Stimulated activated CD8-positive, alpha-beta memory T cell treated with anti-CD3 and anti-CD28 coated beads, Interleukin-4, amount 100 ng/mL, for 4 hours (primary cell): ENCODE measurements at regions not wholly inside any gene's neighbourhood (a gene's known extent, or its start where the extent isn't known, plus 50 kb on each side); places are given as distances from the start of the nearest gene placed in this dataset.

ENCODE experiments used
- DNase-seq, 2 donors: peaks; one replicate each; pipeline ENCODE4 v3.0.0-alpha.2; 2020; ENCODE audit warnings: low read depth in 2 of 2, low spot score in 1 of 2

DNA sequence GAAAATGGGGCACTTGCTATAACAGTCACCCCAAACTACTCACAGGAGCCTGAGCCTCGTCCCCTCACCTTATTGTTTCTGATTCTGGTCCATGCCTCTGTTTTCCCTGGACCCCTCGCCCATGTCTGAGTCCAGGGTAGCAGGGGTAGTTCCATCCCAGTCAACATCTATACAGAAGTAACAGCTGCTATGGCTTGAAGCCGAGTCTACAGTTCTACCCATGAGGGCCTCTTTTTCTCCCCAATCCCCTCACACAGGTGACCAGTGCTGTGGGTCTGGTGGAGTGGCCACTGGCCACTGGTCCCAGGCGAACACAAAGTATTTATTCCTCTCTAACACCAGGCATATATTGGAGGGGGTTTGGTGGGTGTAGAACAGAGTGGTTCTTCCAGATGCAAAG is 116.4 kb downstream of the ZNF280B start:
- DNase-seq: no peak

- DNase-seq: no peak
Observed at GRCh38 chr22:22394591-22394990, 114.0 kb downstream of the ZNF280B start.

DNA sequence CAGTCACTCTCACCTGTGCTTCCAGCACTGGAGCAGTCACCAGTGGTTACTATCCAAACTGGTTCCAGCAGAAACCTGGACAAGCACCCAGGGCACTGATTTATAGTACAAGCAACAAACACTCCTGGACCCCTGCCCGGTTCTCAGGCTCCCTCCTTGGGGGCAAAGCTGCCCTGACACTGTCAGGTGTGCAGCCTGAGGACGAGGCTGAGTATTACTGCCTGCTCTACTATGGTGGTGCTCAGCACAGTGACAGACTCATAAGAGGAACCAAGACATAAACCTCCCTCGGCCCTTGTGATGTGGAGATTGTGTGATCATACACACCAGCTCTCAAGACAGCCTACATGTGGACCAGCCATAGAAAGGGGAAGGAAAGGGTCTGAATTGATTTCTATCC is 113.3 kb downstream of the ZNF280B start:
- DNase-seq: no peak

DNA sequence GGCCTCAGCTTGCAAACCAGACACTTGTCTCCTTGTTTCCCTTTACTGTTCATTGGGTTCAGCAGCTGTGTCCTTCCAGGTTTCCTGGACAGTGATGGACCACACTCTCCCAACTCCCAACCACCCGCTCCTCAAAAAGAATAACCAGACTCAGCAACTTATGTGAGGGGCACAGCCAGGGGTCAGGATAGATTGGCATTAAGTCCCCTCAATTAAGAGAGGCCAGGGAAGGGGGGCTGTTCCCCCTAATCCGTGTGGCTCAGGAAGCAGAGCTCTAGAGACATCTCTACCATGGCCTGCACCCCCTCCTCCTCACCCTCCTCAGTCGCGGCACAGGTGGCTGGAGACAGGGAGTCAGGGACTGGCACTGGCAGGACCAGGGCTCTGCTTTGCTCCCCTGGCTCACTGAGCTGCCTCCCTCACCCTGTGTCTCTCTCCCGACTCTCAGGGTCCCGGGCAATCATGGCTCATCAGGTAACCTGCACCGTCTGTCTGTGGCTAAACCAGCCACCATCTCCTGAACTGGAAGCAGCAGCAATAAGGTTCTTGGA is 111.7 kb downstream of the ZNF280B start:
- no peak for DNase-seq

GRCh38 chr22:22397292-22397870 is 111.2 kb downstream of the ZNF280B start:
- no peak for DNase-seq

DNA sequence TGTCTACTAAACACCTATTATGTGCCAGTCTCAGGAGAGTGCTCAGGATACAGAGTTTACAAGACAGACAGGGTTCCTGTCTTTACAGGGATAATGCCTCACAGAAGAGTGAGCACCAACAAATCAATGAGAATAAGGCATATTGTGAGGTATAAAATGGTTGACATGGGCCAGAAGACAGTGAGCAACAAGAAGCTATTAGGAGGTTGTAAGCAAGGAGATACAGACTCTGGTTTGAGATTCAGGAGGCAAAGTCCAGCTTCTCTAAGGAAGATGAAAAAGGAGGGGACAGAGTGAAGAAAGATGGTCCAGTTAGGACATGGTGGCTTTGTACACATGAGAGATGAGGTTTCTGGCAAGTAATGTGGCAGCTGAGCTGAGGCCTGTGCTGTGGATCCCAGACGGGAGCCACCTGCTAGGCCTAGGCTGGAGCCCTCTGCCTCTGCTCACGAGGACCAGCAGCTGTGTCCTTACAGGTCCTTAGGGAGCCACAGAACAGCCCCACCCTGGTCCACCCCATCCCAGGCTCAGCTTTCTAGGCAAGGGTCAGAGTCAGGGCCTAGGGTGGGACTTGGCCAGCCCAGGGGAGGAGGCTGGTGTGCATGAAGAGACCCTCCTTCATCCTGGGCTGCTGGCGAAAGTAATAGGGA is 110.5 kb downstream of the ZNF280B start:
- DNase-seq: no peak

GRCh38 chr22:22398530-22399327 is 109.8 kb downstream of the ZNF280B start:
- no peak for DNase-seq

GRCh38 chr22:22400099-22400498 is 108.4 kb downstream of the ZNF280B start:
- DNase-seq: no peak

DNA sequence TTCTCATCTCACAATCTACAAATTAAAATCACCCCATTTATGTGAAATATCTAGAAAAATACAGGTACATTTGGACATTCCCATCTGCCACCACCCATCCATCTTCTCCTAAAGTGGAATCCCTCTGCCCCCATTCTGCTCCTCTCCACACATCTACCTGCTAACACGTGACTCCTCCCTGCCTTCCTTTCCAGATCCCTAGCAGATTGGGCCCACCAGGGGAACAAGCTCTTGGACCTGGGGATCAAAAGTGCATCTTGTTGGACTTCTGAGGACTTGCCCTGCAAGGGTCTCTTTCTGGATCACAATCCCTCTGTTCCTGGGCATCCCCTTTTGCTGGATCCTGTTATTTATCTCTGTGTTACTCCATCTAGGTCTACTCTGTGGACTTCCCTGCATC is 107.6 kb downstream of the ZNF280B start:
- no peak for DNase-seq

DNA sequence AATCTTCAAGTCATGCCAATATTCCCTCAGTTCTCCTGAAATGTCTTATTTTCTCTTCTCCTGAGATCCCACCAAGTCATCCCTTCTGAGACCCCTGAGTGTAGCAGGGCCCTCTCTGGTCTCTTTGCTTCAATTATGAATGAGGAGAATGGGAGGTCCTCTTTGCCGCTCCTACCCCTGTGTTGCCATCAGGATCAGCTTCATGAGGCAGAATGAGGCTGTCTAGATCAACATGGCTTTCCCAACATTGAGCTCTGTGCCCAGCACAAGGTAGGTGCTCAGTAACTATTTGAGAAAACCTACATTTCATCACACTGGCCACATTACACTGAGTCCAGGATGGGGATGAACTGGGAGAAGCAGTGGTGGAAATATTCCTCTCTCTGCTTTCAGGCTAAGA is 107.2 kb downstream of the ZNF280B start:
- DNase-seq: no peak

GRCh38 chr22:22403306-22403705 is 105.2 kb downstream of the ZNF280B start:
- no peak for DNase-seq

DNA sequence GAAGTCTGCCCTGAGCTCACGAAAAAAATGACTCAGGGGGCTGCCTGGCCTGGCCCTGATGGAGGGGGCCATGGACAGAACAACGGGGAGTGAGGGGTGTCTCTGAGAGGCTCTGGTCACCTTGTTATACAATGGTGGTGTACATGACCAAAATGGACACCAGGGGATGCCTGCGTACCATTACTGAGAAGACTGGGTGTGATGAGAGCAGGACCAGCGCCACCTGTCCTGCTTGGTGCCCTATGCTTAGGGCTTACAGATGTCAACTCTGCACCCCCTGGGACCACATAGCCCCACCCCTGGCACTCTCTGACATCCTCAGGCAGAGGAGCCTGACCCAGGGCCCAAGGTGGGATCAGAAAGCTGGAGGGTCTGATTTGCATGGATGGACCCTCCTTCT is 104.8 kb downstream of the ZNF280B start:
- DNase-seq: no peak

DNA sequence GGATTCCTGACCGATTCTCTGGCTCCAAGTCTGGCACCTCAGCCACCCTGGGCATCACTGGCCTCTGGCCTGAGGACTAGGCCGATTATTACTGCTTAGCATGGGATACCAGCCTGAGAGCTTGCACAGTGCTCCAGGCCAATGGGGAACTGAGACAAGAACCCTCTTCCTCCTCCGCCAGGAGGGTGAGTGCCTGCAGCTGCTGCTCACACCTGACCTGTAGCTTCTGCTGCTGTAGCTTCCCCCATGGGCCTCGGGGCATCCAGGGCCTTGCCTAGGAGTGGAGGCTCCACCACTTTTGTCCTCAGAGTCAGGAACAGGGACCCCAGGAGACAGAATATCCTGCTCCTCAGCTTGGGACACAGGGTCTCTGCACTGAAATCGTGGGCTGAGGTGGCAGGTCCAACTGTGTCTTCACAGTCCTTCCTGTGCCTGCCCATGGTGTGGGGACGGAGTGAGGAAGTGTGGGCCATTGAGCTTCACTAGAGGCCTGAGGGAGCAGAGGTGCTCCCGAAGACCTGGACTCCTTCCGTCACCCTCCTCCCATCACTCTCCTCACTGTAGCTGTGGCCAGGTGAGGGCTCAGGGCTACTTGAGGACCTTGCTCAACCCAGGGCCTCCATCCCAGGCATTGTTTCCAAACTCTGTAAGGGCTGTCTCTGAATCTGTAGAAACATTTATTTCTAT is 103.8 kb downstream of the ZNF280B start:
- DNase-seq: no peak

DNA sequence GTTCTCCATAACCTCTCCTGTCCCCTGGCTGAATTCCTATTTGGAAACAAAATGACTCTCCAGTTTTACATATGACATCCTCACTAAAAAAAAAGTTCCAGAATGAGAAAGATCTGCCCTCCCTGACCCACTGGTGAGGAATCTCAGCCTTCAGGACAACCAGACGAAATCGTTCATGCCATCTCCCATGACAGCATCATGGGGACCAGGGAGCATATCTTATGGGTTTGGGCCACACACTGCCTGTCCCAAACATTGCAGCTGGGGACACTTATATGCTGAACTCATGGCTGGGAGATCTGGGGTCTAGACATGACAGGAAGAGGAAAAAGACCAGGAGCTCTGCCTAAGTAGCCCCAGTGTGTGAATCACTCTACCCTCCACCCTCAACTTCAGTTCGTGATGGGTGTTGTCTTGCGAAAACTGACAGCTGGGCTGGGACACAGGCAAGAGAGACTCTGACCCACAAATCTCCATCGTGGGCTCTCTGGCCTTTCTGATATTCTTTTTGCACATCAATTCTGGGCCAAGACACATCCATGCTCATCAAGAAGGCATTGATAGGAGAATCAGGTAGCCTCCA is 102.0 kb downstream of the ZNF280B start:
- DNase-seq: no peak

DNA sequence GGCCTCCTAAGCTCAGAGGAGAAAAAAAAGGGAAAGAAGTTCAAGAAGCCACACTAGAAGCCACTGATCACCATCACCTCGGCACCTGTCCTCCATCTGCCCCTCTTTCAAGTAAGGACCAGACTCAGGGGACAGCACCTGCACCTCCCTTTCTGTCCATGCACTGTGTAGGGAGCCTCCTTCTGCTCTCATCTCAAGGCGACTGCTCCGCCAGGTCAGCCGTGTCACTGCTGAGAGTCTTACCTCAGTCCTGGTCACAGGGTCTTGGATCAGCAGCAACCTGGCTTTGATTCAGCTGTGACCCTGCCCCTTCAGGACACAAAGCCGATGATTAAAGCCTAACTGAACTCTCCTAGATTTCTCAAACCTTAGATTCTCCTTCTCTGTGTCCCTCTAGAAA is 101.5 kb downstream of the ZNF280B start:
- no peak for DNase-seq

GRCh38 chr22:22408269-22408668 is 100.3 kb downstream of the ZNF280B start:
- DNase-seq: no peak

DNA sequence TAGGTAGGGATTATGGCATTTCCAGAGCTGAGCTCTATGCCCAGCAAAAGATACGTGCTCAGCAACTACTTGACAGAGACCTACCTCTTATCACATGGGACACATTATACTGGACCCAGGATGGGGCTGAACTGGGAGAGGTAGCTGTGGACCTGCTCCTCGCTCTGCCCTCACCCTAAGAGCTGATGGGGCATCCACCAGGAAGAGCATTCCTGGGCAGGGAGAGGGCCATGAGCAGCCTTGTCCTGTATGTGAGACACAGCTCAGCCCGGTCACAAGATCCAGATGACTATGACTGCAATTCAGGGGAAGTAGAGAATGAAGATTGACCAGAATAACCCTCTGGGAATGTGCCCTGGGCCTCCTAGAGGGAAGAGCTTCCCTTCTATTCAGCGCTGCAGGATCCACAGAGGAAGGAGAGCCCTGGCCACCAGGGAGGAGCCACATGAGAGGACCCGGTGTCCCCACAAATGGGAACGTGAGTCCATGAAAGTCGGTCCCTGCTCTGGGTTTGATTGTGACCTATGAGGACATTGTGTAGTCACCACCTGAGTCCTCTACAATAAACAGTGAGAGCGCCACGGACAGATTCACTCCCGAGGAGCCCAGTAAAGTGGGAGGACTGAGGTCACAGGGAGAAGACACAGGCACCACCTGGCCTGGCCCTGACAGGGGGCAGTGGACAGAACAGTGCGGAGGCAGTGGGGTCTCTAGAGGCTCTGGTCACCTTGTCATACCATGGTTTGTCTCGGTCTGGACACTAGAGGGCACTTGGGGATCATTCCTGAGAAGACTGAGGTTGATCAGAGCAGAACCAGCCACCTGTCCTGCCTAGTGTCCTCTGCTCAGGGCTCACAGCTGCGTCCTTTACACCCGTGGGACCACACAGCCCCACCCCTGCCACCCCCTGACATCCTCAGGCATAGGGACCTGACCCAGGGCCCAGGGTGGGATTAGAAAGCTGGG is 99.5 kb downstream of the ZNF280B start:
- DNase-seq: no peak

GRCh38 chr22:22410121-22410520 is 98.4 kb downstream of the ZNF280B start:
- no peak for DNase-seq

DNA sequence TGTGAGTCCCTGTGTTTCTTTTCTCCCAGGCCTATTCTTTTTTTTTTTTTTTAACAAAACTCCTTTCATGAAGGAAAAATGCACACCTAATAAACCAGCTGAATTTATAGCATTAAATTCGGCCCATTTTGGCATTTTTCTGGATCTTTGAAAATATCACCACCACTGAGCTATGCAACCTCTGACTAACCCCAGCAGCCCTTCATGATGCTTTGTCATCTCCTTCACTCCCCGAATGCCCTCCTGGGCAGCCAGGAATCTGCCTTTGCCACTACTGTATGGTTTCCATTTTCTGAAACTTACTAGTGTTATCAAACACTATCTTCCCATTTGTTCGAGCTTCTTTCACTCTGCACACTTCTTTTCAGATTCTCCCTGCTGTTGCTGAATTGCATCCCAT is 97.9 kb downstream of the ZNF280B start:
- DNase-seq: no peak

GRCh38 chr22:22414266-22414665 is 94.3 kb downstream of the ZNF280B start:
- DNase-seq: no peak
